ENCODE measurements at regions not wholly inside any gene's neighbourhood (a gene's known extent, or its start where the extent isn't known, plus 50 kb on each side); places are given as distances from the start of the nearest gene placed in this dataset.

DNA sequence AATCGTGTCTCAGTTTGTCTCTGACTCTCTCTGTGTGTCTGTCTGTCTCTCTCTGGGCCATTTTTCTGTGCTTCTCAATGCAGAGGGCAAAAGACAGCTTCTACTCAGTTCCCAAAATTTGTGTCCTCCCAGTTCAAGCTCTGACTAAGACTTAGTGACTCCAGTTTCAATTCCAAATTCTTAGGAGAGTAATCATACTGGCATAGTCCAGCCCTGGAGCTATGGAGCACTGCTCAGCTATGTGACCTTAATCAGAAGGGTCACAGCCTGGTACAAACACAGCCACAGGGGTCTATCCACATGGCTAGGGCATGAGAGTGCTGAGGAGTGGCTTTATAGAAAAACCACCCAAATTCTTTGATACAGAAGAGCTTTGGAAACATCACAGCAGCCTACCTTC lies 91.9 kb downstream of the FOXF2 start:
- TF ChIP-seq ZNF274 (IDR thresholded peaks at IDR 0.05; ENCODE audit: low read depth, low read length) (no peak), YY1 (IDR thresholded peaks at IDR 0.05; ENCODE audit: insufficient read depth, insufficient read length) (no peak), SUZ12 (IDR thresholded peaks at IDR 0.05; ENCODE audit: extremely low read depth, insufficient read depth, insufficient read length) (no peak)
